Hepatocyte (in vitro differentiated cells): ENCODE measurements at regions not wholly inside any gene's neighbourhood (a gene's known extent, or its start where the extent isn't known, plus 50 kb on each side); places are given as distances from the start of the nearest gene placed in this dataset.

Source experiments
- EZH2 ChIP-seq: fragments of 200-600 bp; sonication (generic); IDR thresholded peaks from 2 replicates; pipeline ENCODE4 v1.6.1; 2016; ENCODE audit warnings: antibody characterized with exemption, mild to moderate bottlenecking, borderline replicate concordance
- EZH2phosphoT487 ChIP-seq: fragments of 200-600 bp; sonication (generic); IDR thresholded peaks from one replicate; pipeline ENCODE4 v1.6.1; 2018; ENCODE audit warnings: antibody characterized with exemption, mild to moderate bottlenecking, low read depth, moderate library complexity; ENCODE audit not compliant: unreplicated experiment, severe bottlenecking
- TF ChIP-seq, protein P1 (sequence below): fragments of 200-600 bp; sonication (generic); IDR thresholded peaks from 2 replicates; pipeline ENCODE4 v1.5.1; 2016; ENCODE audit warnings: antibody characterized with exemption, mild to moderate bottlenecking; ENCODE audit not compliant: poor library complexity

DNA sequence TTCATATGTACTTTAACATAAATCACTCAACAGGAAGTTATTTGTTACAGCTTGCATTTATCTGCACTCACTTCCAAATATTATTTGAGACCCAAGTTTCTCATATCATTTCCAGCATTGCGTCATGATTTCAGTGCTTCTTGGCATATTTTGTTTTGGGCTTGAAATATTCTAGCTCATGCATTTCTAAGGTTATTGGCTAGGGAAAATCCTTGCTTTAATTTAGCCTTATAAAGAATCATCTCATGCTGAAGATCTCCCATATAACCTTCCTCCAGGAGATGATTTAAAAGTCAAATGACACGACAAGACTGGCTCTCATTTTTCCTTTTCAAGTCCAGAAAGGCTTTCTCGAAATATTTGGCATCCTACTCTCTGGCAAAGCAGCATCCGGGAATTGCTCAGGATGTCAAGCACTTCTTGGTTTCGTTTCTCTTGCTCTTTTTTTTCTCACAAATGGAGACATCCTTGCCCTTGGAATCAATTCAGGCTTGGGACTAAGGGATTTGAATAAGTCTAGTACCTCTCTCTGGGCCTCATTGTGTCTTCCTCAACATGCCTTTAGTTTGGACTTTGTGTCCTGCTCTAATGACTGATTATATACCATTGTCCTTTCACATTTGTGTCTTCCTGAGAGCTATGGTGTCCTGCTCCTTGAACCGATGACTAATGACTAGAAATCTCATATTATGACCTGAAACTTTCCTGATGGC is 295.0 kb downstream of the RMST start:
- TF ChIP-seq, protein P1, sequence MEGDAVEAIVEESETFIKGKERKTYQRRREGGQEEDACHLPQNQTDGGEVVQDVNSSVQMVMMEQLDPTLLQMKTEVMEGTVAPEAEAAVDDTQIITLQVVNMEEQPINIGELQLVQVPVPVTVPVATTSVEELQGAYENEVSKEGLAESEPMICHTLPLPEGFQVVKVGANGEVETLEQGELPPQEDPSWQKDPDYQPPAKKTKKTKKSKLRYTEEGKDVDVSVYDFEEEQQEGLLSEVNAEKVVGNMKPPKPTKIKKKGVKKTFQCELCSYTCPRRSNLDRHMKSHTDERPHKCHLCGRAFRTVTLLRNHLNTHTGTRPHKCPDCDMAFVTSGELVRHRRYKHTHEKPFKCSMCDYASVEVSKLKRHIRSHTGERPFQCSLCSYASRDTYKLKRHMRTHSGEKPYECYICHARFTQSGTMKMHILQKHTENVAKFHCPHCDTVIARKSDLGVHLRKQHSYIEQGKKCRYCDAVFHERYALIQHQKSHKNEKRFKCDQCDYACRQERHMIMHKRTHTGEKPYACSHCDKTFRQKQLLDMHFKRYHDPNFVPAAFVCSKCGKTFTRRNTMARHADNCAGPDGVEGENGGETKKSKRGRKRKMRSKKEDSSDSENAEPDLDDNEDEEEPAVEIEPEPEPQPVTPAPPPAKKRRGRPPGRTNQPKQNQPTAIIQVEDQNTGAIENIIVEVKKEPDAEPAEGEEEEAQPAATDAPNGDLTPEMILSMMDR: no peak
- TF ChIP-seq EZH2phosphoT487: no peak
- TF ChIP-seq EZH2: no peak
